IMR-90 (cell line): ENCODE measurements at regions not wholly inside any gene's neighbourhood (a gene's known extent, or its start where the extent isn't known, plus 50 kb on each side); places are given as distances from the start of the nearest gene placed in this dataset.

Source experiments
- NFE2L2 ChIP-seq: fragments of 150-350 bp; IDR thresholded peaks from 2 replicates; pipeline ENCODE4 v1.6.1; 2016; ENCODE audit warnings: low read depth, mild to moderate bottlenecking, low read length
- SMC3 ChIP-seq: fragments of 150-350 bp; IDR thresholded peaks from 2 replicates; pipeline ENCODE4 v1.6.1; 2016; ENCODE audit warnings: low read depth, mild to moderate bottlenecking, antibody characterized with exemption, low read length, moderate library complexity
- TF ChIP-seq, protein P1 (sequence below): conservative IDR thresholded peaks from 2 replicates; pipeline ENCODE4 v1.5.1; 2012; ENCODE audit warnings: mild to moderate bottlenecking, low read depth, low read length, improper control_type of control experiment

DNA sequence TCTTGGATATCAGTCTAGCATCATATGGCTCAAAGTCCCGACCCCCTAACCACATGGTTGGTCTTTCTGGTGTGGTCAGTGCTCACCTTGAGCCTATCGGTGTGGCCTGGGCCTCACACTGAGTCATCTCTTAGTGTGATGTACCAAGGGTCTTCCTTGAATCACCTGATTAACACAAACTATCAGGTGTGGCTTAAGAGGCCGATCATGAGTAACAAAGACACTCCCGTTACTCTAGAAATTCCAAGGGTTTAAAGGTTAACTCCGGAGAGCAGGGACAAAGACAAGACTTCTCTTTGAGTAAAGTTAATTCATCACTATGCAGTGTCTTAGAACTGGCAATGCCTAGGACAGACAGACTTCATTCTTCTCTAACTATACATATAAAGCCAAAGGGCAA lies 52.3 kb upstream of the ARMC3 start:
- TF ChIP-seq NFE2L2 = no peak
- TF ChIP-seq, protein P1, sequence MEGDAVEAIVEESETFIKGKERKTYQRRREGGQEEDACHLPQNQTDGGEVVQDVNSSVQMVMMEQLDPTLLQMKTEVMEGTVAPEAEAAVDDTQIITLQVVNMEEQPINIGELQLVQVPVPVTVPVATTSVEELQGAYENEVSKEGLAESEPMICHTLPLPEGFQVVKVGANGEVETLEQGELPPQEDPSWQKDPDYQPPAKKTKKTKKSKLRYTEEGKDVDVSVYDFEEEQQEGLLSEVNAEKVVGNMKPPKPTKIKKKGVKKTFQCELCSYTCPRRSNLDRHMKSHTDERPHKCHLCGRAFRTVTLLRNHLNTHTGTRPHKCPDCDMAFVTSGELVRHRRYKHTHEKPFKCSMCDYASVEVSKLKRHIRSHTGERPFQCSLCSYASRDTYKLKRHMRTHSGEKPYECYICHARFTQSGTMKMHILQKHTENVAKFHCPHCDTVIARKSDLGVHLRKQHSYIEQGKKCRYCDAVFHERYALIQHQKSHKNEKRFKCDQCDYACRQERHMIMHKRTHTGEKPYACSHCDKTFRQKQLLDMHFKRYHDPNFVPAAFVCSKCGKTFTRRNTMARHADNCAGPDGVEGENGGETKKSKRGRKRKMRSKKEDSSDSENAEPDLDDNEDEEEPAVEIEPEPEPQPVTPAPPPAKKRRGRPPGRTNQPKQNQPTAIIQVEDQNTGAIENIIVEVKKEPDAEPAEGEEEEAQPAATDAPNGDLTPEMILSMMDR = no peak
- no peak for TF ChIP-seq SMC3
